Adrenal gland (tissue), 9 donors: ENCODE measurements at regions not wholly inside any gene's neighbourhood (a gene's known extent, or its start where the extent isn't known, plus 50 kb on each side); places are given as distances from the start of the nearest gene placed in this dataset.
"Not testable (repeated sequence)": the region's sequence is repeated elsewhere in the genome, so short reads cannot be mapped to it uniquely, and the experiment has no call there.

Source experiments
- DNase-seq, 7 donors: peaks; one replicate each; pipeline ENCODE4 v3.0.0-alpha.2; 2019 to 2020
- H3K27ac ChIP-seq, 5 donors: fragments of 200-600 bp; sonication (generic) in 4 of 5; 1 replicate in 3 of 5; 2 replicates in 2 of 5; pipeline versions ENCODE4 v1.5.1 to v1.8.0; 2016 to 2020; ENCODE audit warnings: mild to moderate bottlenecking in 1 of 5
- H3K27me3 ChIP-seq: fragments of 200-600 bp; 2 replicates; pipeline ENCODE4 v1.8.0; 2021
- H3K36me3 ChIP-seq, 2 donors: fragments of 200-600 bp; replicated peaks in 1 of 2; 1 replicate in 1 of 2; 2 replicates in 1 of 2; pipeline versions ENCODE4 v1.5.1 to v1.8.0; 2018 to 2022
- H3K4me1 ChIP-seq, 2 donors: fragments of 200-600 bp; replicated peaks in 1 of 2; 1 replicate in 1 of 2; 2 replicates in 1 of 2; pipeline versions ENCODE4 v1.5.1 to v1.8.0; 2018 to 2021
- H3K4me3 ChIP-seq, 4 donors: fragments of 200-600 bp; sonication (generic) in 3 of 4; one replicate each; pipeline ENCODE4 v1.5.1; 2016 to 2018
- H3K9me3 ChIP-seq, 3 donors: fragments of 200-600 bp; sonication (generic) in 1 of 3; replicated peaks in 1 of 3; 1 replicate in 2 of 3; 2 replicates in 1 of 3; pipeline versions ENCODE4 v1.5.1 to v1.8.0; 2016 to 2021
- CTCF ChIP-seq, 6 experiments: fragments of 450-650 bp in 4 of 6; fragments of 200-600 bp in 2 of 6; sonication (generic) in 1 of 6; IDR thresholded peaks; 1 replicate in 5 of 6; 2 replicates in 1 of 6; pipeline versions ENCODE4 v1.5.1 to v1.8.0; 2016 to 2021; ENCODE audit warnings: antibody characterized with exemption in 6 of 6, mild to moderate bottlenecking in 2 of 6, moderate library complexity in 1 of 6
- POLR2A ChIP-seq, 2 donors: fragments of 450-650 bp; IDR thresholded peaks; one replicate each; pipeline ENCODE4 v1.6.1; 2017; ENCODE audit warnings: antibody characterized with exemption in 2 of 2, mild to moderate bottlenecking in 2 of 2, moderate library complexity in 1 of 2
- WGBS, 4 donors: extraction: QIAGEN DNeasy Blood & Tissue Kit in 2 of 4; methylation state at CpG; one replicate each; pipeline versions ENCODE4 v1.1.5 to v1.1.7; 2013 to 2017; 5-methylcytosine and 5-hydroxymethylcytosine counted together
- intact Hi-C, 2 donors: fragments of 100-400 bp; cut with DNase I; formaldehyde crosslinking; loops; one replicate each; pipeline versions ENCODE4 v1.14.1 to v1.15.0; 2022 to 2023
- donor health status: healthy with polysubstance abuse.
- donor health status: Bipolar disorder and iron deficiency.
- donor health status: DM: yes; HTN: yes; CAD: no.
- donor health status: DM: no; HTN: no; CAD: no.
- donor health status: DM: no; HTN: no; CAD: no.

GRCh38 chr16:65816556-65816955 lies 549.9 kb upstream of the CDH5 start:
- DNase-seq, result no peak
- Histone ChIP-seq H3K27ac (no peak overlapping the region), H3K36me3 (no peaks in the 10 kb centered on the region), H3K27me3 (no peaks in the 10 kb centered on the region), H3K4me3 (no peak overlapping the region), H3K9me3 (no peaks in the 10 kb centered on the region), H3K4me1 (no peaks in the 10 kb centered on the region)
- WGBS, 4 donors, result 88 to 91% (median 90%) methylated on average over 2 of the region's 2 CpGs
- intact Hi-C loops, result no loop called here
- TF ChIP-seq CTCF (IDR thresholded peaks at IDR 0.05), result no peak
- TF ChIP-seq POLR2A (IDR thresholded peaks at IDR 0.05), result no peak

GRCh38 chr16:65815707-65816106 lies 550.8 kb upstream of the CDH5 start:
- intact Hi-C loops, result no loop called here
- WGBS, 4 donors, result 53 to 73% (median 69%) methylated on average over 1 of the region's 1 CpG

GRCh38 chr16:65813879-65814278 lies 552.6 kb upstream of the CDH5 start:
- H3K4me3 ChIP-seq, H3K9me3 ChIP-seq, DNase-seq, H3K36me3 ChIP-seq, H3K4me1 ChIP-seq, intact Hi-C loops, H3K27me3 ChIP-seq, H3K27ac ChIP-seq: not testable (repeated sequence)
- WGBS, 4 donors, result 69 to 83% (median 76%) methylated on average over 7 of the region's 7 CpGs

More at GRCh38 chr16:65815707-65816106, 550.8 kb upstream of the CDH5 start:
- no peaks in the 10 kb centered on the region for H3K27me3 ChIP-seq
- H3K27ac ChIP-seq, result no peak overlapping the region
- H3K4me3 ChIP-seq, result no peak overlapping the region
- H3K36me3 ChIP-seq, result no peaks in the 10 kb centered on the region
- H3K4me1 ChIP-seq, result no peaks in the 10 kb centered on the region
- H3K9me3 ChIP-seq, result no peaks in the 10 kb centered on the region
- DNase-seq, result no peak
- TF ChIP-seq POLR2A (IDR thresholded peaks at IDR 0.05) (no peak), CTCF (IDR thresholded peaks at IDR 0.05) (no peak)

GRCh38 chr16:65809627-65810026 lies 556.9 kb upstream of the CDH5 start:
- no peaks in the 10 kb centered on the region for H3K36me3 ChIP-seq
- no peaks in the 10 kb centered on the region for H3K27me3 ChIP-seq
- 36 to 53% (median 44%) methylated on average over 6 to 8 of the region's 8 CpGs for WGBS, 4 donors
- no peak overlapping the region for H3K27ac ChIP-seq
- intact Hi-C loops, result no loop called here
- no peaks in the 10 kb centered on the region for H3K4me1 ChIP-seq
- TF ChIP-seq CTCF (IDR thresholded peaks at IDR 0.05) (no peak), POLR2A (IDR thresholded peaks at IDR 0.05) (no peak)
- H3K4me3 ChIP-seq, result no peak overlapping the region
- no peaks in the 10 kb centered on the region for H3K9me3 ChIP-seq
- DNase-seq, result no peak

- H3K4me1 ChIP-seq, result no peaks in the 10 kb centered on the region
- TF ChIP-seq CTCF (IDR thresholded peaks at IDR 0.05) (no peak), POLR2A (IDR thresholded peaks at IDR 0.05) (no peak)
- no peak for DNase-seq
- 76 to 91% (median 82%) methylated on average over 4 of the region's 4 CpGs for WGBS, 4 donors
- no peak overlapping the region for H3K27ac ChIP-seq
- no peaks in the 10 kb centered on the region for H3K27me3 ChIP-seq
- no peak overlapping the region for H3K4me3 ChIP-seq
- no peaks in the 10 kb centered on the region for H3K36me3 ChIP-seq
- intact Hi-C loops, result no loop called here
- H3K9me3 ChIP-seq, result no peaks in the 10 kb centered on the region
Observed at GRCh38 chr16:65808790-65809189, 557.7 kb upstream of the CDH5 start.
